Spleen (tissue), 7 donors: ENCODE measurements at regions not wholly inside any gene's neighbourhood (a gene's known extent, or its start where the extent isn't known, plus 50 kb on each side); places are given as distances from the start of the nearest gene placed in this dataset.

ENCODE experiments used
- CTCF ChIP-seq, 11 experiments: fragments of 200-600 bp in 7 of 11; fragments of 450-650 bp in 4 of 11; sonication (generic) in 4 of 11; IDR thresholded peaks in 8 of 11; conservative IDR thresholded peaks in 3 of 11; 1 replicate in 7 of 11; 2 replicates in 4 of 11; pipeline versions ENCODE4 v1.4.0 to v1.8.0; 2016 to 2021; ENCODE audit warnings: antibody characterized with exemption in 11 of 11, inconsistent platforms in 4 of 11, mild to moderate bottlenecking in 1 of 11
- POLR2A ChIP-seq, 3 donors: fragments of 450-650 bp; IDR thresholded peaks; one replicate each; pipeline ENCODE4 v1.5.1; 2017; ENCODE audit warnings: antibody characterized with exemption in 3 of 3, mild to moderate bottlenecking in 1 of 3
- POLR2AphosphoS5 ChIP-seq, 3 donors: sonication (generic); formaldehyde crosslinking; IDR thresholded peaks; one replicate each; pipeline ENCODE4 v1.5.1; 2017; ENCODE audit warnings: antibody characterized with exemption in 3 of 3
- donor health status: DM: no; HTN: no; CAD: no; lungs with moderate emphysema.
- donor health status: DM: no; HTN: no; CAD: no.
- donor health status: DM: no; HTN: no; CAD: no.

GRCh38 chr3:82761858-82762257, 1000.4 kb upstream of the GBE1 start:
- TF ChIP-seq CTCF (IDR thresholded peaks at IDR 0.05 in 8 of 11, conservative IDR thresholded peaks at IDR 0.05 in 3 of 11), result no peak
- TF ChIP-seq POLR2A (IDR thresholded peaks at IDR 0.05), result no peak
- no peak for TF ChIP-seq POLR2AphosphoS5 (IDR thresholded peaks at IDR 0.05)
